GM13976 (cell line): ENCODE measurements at regions not wholly inside any gene's neighbourhood (a gene's known extent, or its start where the extent isn't known, plus 50 kb on each side); places are given as distances from the start of the nearest gene placed in this dataset.
"Not testable (repeated sequence)": the region's sequence is repeated elsewhere in the genome, so short reads cannot be mapped to it uniquely, and the experiment has no call there.

Experiments
- DNase-seq: peaks from one replicate; pipeline ENCODE4 v3.0.0; 2012; ENCODE audit warnings: low spot score
- CTCF ChIP-seq: IDR thresholded peaks from 2 replicates; pipeline ENCODE4 v1.5.1; 2012; ENCODE audit warnings: borderline replicate concordance, mild to moderate bottlenecking; ENCODE audit not compliant: insufficient read depth; ENCODE audit errors: extremely low read depth, missing control alignments, control extremely low read depth
- in situ Hi-C: fragments of 300-500 bp; cut with MboI; formaldehyde crosslinking; loops from one replicate; pipeline ENCODE4 v1.12.0; 2022; ENCODE audit warnings: low sequenced_read_pairs, mixed read lengths, inconsistent platforms; ENCODE audit not compliant: unreplicated experiment

- in situ Hi-C loops = no loop called here
- no peak for DNase-seq
- TF ChIP-seq CTCF = no peak
Observed at GRCh38 chr10:37442882-37443281, 317.5 kb downstream of the ANKRD30A start.

- in situ Hi-C loops, DNase-seq: not testable (repeated sequence)
Observed at GRCh38 chr10:37441224-37441623, 315.8 kb downstream of the ANKRD30A start.

- TF ChIP-seq CTCF = no peak
- no peak for DNase-seq
- in situ Hi-C loops = no loop called here
Observed at GRCh38 chr10:37439826-37440225, 314.4 kb downstream of the ANKRD30A start.

- in situ Hi-C loops = no loop called here
- no peak for TF ChIP-seq CTCF
- DNase-seq = no peak
Observed at GRCh38 chr10:37436357-37436756, 311.0 kb downstream of the ANKRD30A start.

- TF ChIP-seq CTCF = no peak
- no peak for DNase-seq
- in situ Hi-C loops = no loop called here
Observed at GRCh38 chr10:37434091-37434490, 308.7 kb downstream of the ANKRD30A start.
